ENCODE measurements at regions not wholly inside any gene's neighbourhood (a gene's known extent, or its start where the extent isn't known, plus 50 kb on each side); places are given as distances from the start of the nearest gene placed in this dataset.

DNA sequence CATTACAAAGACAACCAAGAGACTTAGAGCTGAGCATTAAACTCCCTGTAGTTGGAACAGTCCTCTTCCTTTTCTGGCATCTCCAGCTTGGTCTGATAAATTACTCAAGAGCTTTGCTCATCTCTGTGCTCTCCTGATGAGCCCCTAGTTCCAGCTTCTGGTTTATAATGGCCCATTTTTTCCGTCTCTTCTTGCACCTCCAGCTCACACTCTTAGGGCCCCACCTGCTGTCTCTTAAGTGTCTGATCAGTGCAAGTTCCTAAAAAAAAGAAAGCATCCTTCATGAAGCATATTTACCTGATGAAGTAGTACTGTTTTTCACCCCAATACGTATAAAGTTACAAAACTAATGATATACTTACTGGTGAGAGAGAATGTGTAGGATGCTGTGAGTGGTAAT, 822.9 kb downstream of the RNF144A start:
- Histone ChIP-seq H3K4me1 (ENCODE audit: control insufficient read depth, insufficient read depth, low read length) (no peaks in the 10 kb centered on the region), H3K36me3 (ENCODE audit: control insufficient read depth in 2 of 2, insufficient read depth in 1 of 2, low read length in 2 of 2) (no peaks in the 10 kb centered on the region), H3K27ac (ENCODE audit: extremely low read depth, low read depth, low read length) (no peak overlapping the region), H3K9me3 (ENCODE audit: control insufficient read depth, insufficient read depth, low read depth, low read length) (no peaks in the 10 kb centered on the region), H3K4me3 (ENCODE audit: low read depth, low read length) (no peak overlapping the region)
- ChIA-PET CTCF (interaction anchor here (0.7 kb wide), 1 partner anchor 346 kb away, joined by 3 read pairs; no protein-coding TSS in a partner anchor), POLR2A (no interaction called here)
- TF ChIP-seq REPIN1 (tag by site-specific recombination; IDR thresholded peaks at IDR 0.05; ENCODE audit: low read depth) (no peak), ZNF311 (tag by site-specific recombination; IDR thresholded peaks at IDR 0.05; ENCODE audit: borderline replicate concordance) (no peak), SALL2 (tag by site-specific recombination; IDR thresholded peaks at IDR 0.05; ENCODE audit: borderline replicate concordance) (no peak), ZNF184 (tag by site-specific recombination; IDR thresholded peaks at IDR 0.05) (no peak)

DNA sequence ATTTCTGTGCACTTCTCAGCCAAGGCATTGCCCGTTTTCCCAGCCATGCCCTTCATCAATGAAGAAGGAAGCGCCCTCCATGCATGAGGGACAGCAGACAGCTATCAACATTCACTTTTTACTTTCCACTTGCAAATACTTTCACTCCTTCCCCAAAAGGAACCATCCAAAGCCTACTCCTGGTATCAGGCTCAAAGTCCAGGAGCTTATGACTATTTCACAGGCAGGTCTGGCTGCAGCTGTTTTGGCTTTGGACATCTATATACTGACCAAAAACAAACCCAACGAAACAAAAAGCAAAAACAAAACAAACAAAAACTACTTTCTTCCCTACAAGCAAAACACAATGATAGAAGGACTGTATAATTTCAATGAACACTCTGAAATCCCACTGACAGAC, 825.1 kb downstream of the RNF144A start:
- ChIA-PET POLR2A (no interaction called here), CTCF (interaction anchor here (0.6 to 1.1 kb wide), 2 partner anchors 8 to 539 kb away, joined by 4 to 5 read pairs; no protein-coding TSS in a partner anchor)
- Histone ChIP-seq H3K36me3 (ENCODE audit: control insufficient read depth in 2 of 2, insufficient read depth in 1 of 2, low read length in 2 of 2) (no peaks in the 10 kb centered on the region), H3K27ac (ENCODE audit: extremely low read depth, low read depth, low read length) (no peak overlapping the region), H3K4me3 (ENCODE audit: low read depth, low read length) (no peak overlapping the region), H3K4me1 (ENCODE audit: control insufficient read depth, insufficient read depth, low read length) (no peaks in the 10 kb centered on the region), H3K9me3 (ENCODE audit: control insufficient read depth, insufficient read depth, low read depth, low read length) (no peaks in the 10 kb centered on the region)
- no peak for TF ChIP-seq ZNF24 (tag by site-specific recombination; IDR thresholded peaks at IDR 0.05)
- no peak for TF ChIP-seq ZBTB20 (tag by site-specific recombination; IDR thresholded peaks at IDR 0.05)

DNA sequence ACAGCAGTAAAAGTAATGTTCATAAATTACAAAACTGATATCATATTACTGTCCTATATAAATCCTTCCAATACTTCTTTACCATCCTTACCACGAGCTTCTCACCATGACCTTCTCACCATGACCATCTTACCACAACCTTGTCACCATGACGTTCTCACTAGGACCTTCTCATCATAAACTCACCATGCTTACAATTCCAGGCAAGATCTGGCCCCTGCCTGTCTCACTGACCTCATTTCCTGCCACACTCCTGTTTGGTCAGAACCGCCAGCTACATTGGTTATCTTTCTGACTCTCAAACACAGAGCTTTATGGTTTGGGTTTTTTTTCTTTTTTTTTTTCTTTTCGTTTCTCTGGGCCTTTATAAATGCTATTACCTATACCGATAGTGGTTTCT, 827.6 kb downstream of the RNF144A start:
- no peaks in the 10 kb centered on the region for H3K9me3 ChIP-seq (ENCODE audit: control insufficient read depth, insufficient read depth, low read depth, low read length)
- H3K27ac ChIP-seq (ENCODE audit: extremely low read depth, low read depth, low read length), result no peak overlapping the region
- no peak overlapping the region for H3K4me3 ChIP-seq (ENCODE audit: low read depth, low read length)
- TF ChIP-seq TRIM28 (IDR thresholded peaks at IDR 0.05; ENCODE audit: borderline replicate concordance, low read length) (no peak), ZSCAN23 (tag by site-specific recombination; IDR thresholded peaks at IDR 0.05) (no peak), ZNF2 (tag by site-specific recombination; IDR thresholded peaks at IDR 0.05) (no peak)
- TF ChIP-seq, protein P1, sequence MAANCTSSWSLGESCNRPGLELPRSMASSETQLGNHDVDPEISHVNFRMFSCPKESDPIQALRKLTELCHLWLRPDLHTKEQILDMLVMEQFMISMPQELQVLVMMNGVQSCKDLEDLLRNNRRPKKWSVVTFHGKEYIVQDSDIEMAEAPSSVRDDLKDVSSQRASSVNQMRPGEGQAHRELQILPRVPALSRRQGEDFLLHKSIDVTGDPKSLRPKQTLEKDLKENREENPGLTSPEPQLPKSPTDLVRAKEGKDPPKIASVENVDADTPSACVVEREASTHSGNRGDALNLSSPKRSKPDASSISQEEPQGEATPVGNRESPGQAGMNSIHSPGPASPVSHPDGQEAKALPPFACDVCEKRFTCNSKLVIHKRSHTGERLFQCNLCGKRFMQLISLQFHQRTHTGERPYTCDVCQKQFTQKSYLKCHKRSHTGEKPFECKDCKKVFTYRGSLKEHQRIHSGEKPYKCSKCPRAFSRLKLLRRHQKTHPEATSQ (tag by site-specific recombination; IDR thresholded peaks at IDR 0.05), result no peak
- no peaks in the 10 kb centered on the region for H3K36me3 ChIP-seq (ENCODE audit: control insufficient read depth in 2 of 2, insufficient read depth in 1 of 2, low read length in 2 of 2)
- ChIA-PET POLR2A (no interaction called here), CTCF (no interaction called here)
- H3K4me1 ChIP-seq (ENCODE audit: control insufficient read depth, insufficient read depth, low read length), result no peaks in the 10 kb centered on the region

DNA sequence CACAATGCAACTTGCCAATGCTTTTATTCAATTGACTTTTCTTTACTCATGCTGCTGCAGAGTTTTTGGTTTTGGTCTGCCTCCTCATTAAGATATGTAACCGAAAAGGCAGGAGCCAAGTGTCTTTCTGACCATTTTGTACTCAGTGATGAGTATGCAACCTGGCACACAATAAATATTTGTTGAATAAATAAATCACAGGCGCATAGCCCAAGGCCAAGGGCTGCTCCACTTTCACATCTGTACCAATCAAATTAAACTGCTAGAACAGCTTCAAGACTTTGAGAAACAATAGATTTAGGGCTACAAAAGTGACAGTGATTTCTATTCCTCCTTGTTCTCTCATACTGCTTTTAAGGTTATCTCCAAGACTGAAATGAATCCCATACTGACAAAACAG, 828.2 kb downstream of the RNF144A start:
- POLR2A ChIA-PET, result no interaction called here
- no peak overlapping the region for H3K27ac ChIP-seq (ENCODE audit: extremely low read depth, low read depth, low read length)
- no peak overlapping the region for H3K4me3 ChIP-seq (ENCODE audit: low read depth, low read length)
- TF ChIP-seq GLI4 (tag by site-specific recombination; IDR thresholded peaks at IDR 0.05) (no peak), ZXDB (tag by site-specific recombination; IDR thresholded peaks at IDR 0.05) (no peak), ZNF354C (tag by site-specific recombination; IDR thresholded peaks at IDR 0.05; ENCODE audit: borderline replicate concordance, low read depth) (no peak), KLF1 (tag by site-specific recombination; IDR thresholded peaks at IDR 0.05) (no peak), ZNF416 (tag by site-specific recombination; IDR thresholded peaks at IDR 0.05) (no peak), ZNF37A (tag by site-specific recombination; IDR thresholded peaks at IDR 0.05) (no peak)
- TF ChIP-seq, protein P2, sequence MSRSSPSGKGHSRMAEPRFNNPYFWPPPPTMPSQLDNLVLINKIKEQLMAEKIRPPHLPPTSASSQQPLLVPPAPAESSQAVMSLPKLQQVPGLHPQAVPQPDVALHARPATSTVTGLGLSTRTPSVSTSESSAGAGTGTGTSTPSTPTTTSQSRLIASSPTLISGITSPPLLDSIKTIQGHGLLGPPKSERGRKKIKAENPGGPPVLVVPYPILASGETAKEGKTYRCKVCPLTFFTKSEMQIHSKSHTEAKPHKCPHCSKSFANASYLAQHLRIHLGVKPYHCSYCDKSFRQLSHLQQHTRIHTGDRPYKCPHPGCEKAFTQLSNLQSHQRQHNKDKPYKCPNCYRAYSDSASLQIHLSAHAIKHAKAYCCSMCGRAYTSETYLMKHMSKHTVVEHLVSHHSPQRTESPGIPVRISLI (tag by site-specific recombination; IDR thresholded peaks at IDR 0.05), result no peak
- no peaks in the 10 kb centered on the region for H3K36me3 ChIP-seq (ENCODE audit: control insufficient read depth in 2 of 2, insufficient read depth in 1 of 2, low read length in 2 of 2)
- no peaks in the 10 kb centered on the region for H3K9me3 ChIP-seq (ENCODE audit: control insufficient read depth, insufficient read depth, low read depth, low read length)
- no peaks in the 10 kb centered on the region for H3K4me1 ChIP-seq (ENCODE audit: control insufficient read depth, insufficient read depth, low read length)
- CTCF ChIA-PET, result no interaction called here
